ENCODE measurements at regions not wholly inside any gene's neighbourhood (a gene's known extent, or its start where the extent isn't known, plus 50 kb on each side); places are given as distances from the start of the nearest gene placed in this dataset.

DNA sequence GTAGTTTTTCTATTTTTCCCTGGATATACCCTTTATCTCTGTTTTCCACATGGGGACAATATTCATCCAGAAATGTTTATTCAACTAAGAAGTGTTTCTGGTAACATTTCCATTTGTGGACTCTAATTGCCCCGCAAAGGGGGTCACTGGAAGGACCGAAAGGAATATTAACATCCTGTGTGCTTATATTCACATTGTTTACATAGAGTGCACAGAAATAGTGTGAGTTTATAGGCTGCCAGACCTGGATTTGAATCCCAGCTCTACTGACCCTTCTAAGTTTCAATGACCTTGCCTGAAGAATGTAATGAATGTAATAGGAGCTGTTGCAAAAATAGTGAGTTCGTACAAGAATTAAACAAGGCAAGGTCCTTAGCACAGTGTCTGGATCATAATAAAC lies 152.9 kb upstream of the NCKAP5 start:
- TF ChIP-seq POLR2A (IDR thresholded peaks at IDR 0.05), result no peak
- TF ChIP-seq, protein P1, sequence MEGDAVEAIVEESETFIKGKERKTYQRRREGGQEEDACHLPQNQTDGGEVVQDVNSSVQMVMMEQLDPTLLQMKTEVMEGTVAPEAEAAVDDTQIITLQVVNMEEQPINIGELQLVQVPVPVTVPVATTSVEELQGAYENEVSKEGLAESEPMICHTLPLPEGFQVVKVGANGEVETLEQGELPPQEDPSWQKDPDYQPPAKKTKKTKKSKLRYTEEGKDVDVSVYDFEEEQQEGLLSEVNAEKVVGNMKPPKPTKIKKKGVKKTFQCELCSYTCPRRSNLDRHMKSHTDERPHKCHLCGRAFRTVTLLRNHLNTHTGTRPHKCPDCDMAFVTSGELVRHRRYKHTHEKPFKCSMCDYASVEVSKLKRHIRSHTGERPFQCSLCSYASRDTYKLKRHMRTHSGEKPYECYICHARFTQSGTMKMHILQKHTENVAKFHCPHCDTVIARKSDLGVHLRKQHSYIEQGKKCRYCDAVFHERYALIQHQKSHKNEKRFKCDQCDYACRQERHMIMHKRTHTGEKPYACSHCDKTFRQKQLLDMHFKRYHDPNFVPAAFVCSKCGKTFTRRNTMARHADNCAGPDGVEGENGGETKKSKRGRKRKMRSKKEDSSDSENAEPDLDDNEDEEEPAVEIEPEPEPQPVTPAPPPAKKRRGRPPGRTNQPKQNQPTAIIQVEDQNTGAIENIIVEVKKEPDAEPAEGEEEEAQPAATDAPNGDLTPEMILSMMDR (IDR thresholded peaks at IDR 0.05), result no peak
